ENCODE measurements at regions not wholly inside any gene's neighbourhood (a gene's known extent, or its start where the extent isn't known, plus 50 kb on each side); places are given as distances from the start of the nearest gene placed in this dataset.

GRCh38 chr1:117803318-117803717 lies 126.1 kb downstream of the GDAP2 start:
- no peak for TF ChIP-seq CTCF (IDR thresholded peaks at IDR 0.05; ENCODE audit: borderline replicate concordance, extremely low read depth, low read length, poor library complexity, severe bottlenecking)
- no peak for TF ChIP-seq EZH2 (IDR thresholded peaks at IDR 0.05; ENCODE audit: borderline replicate concordance, low read depth, low read length, severe bottlenecking)

Data from DND-41 (cell line).